Aorta (tissue), 5 donors: ENCODE measurements at regions not wholly inside any gene's neighbourhood (a gene's known extent, or its start where the extent isn't known, plus 50 kb on each side); places are given as distances from the start of the nearest gene placed in this dataset.

Experiments
- ATAC-seq: fragments of 200-7000 bp; cut with Tn5 transposase; one replicate; pipeline ENCODE4 v1.9.1; 2022; ENCODE audit warnings: moderate library complexity; ENCODE audit not compliant: low FRiP score
- DNase-seq, 2 donors: peaks; one replicate each; pipeline ENCODE4 v3.0.0-alpha.2; 2020
- H3K27ac ChIP-seq, 2 donors: one replicate each; pipeline ENCODE4 v1.5.1; 2013; ENCODE audit warnings: low read length in 2 of 2, mild to moderate bottlenecking in 2 of 2, moderate library complexity in 2 of 2, control low read depth in 1 of 2, inconsistent platforms in 1 of 2, low read depth in 1 of 2
- H3K27me3 ChIP-seq, 2 donors: one replicate each; pipeline ENCODE4 v1.6.1; 2013; ENCODE audit warnings: control low read depth in 1 of 2, low read length in 1 of 2, mild to moderate bottlenecking in 1 of 2, moderate library complexity in 1 of 2; ENCODE audit not compliant: insufficient read depth in 2 of 2, control insufficient read depth in 1 of 2
- H3K36me3 ChIP-seq, 2 donors: one replicate each; pipeline ENCODE4 v1.6.1; 2013; ENCODE audit warnings: control low read depth in 1 of 2, low read length in 1 of 2, mild to moderate bottlenecking in 1 of 2; ENCODE audit not compliant: insufficient read depth in 2 of 2, control insufficient read depth in 1 of 2
- H3K4me1 ChIP-seq, 2 donors: one replicate each; pipeline ENCODE4 v1.6.1; 2013; ENCODE audit warnings: low read length in 2 of 2, control low read depth in 1 of 2, mild to moderate bottlenecking in 1 of 2, moderate library complexity in 1 of 2; ENCODE audit not compliant: insufficient read depth in 2 of 2, control insufficient read depth in 1 of 2
- H3K4me3 ChIP-seq, 2 donors: one replicate each; pipeline ENCODE4 v1.5.1; 2013; ENCODE audit warnings: low read length in 2 of 2, control low read depth in 1 of 2, mild to moderate bottlenecking in 1 of 2
- H3K9me3 ChIP-seq: one replicate; pipeline ENCODE4 v1.6.1; 2013; ENCODE audit warnings: mild to moderate bottlenecking, low read length; ENCODE audit not compliant: control insufficient read depth
- WGBS, 2 donors: extraction: QIAGEN DNeasy Blood & Tissue Kit; methylation state at CpG; one replicate each; pipeline ENCODE4 v1.1.7; 2013; 5-methylcytosine and 5-hydroxymethylcytosine counted together
- intact Hi-C, 2 donors: fragments of 100-400 bp; cut with DNase I; formaldehyde crosslinking; loops; one replicate each; pipeline versions ENCODE4 v1.14.2 to v1.15.0; 2022
- donor health status: healthy with polysubstance abuse.
- donor health status: Bipolar disorder and iron deficiency.
- donor health status: DM: no; HTN: no; CAD: no.
- donor health status: DM: no; HTN: no; CAD: no.
- donor health status: DM: yes; HTN: yes; CAD: no.

DNA sequence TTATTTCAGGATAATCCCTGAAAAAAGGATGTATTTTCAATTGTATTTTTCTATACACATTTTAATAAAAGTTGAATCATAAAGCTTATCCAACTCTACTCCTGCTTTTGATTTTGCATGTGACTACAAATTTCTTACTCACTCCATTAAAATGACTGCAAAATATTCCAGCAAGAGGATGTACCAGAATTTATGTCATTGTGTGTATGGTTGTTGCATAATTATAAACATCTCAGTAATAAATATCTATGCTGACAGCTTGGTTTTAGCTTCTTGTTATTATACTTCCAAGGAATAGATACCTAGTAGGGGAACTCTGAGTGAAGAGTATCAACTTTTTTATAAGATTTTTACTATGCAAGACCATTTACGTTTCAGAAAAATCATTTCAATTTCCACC is 463.2 kb upstream of the RUNX1 start:
- Histone ChIP-seq H3K4me1 (no peaks in the 10 kb centered on the region), H3K27me3 (no peaks in the 10 kb centered on the region), H3K9me3 (no peaks in the 10 kb centered on the region), H3K4me3 (no peak overlapping the region), H3K36me3 (no peaks in the 10 kb centered on the region), H3K27ac (no peak overlapping the region)
- WGBS, 2 donors, result 92 to 94% methylated on average over 1 of the region's 1 CpG
- DNase-seq, result no peak
- intact Hi-C loops, result no loop called here
- ATAC-seq, result no peak

DNA sequence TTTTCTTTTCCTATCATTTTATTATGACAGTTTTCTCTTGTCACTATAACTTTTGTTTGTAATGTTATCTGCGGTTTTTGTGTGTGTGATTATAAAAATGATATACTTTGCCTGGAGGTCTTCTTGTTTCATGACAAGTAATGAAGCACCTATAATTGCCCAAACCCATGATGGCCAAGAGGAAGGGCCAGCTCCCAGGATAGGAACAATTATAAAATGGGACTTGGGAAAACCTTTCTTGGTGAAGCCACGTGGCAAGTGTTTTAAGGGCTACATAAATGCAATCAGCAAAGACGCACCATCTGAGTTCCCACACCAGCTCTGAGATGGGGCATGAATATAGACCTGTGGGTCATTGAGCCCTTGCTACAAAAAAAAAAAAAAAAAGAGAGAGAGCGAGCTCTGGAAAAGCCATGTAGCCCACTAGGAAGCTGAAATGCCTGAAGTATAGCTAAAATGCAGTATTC is 462.6 kb upstream of the RUNX1 start:
- no peak for ATAC-seq
- Histone ChIP-seq H3K36me3 (no peaks in the 10 kb centered on the region), H3K4me3 (no peak overlapping the region), H3K9me3 (no peaks in the 10 kb centered on the region), H3K27ac (no peak overlapping the region), H3K4me1 (no peaks in the 10 kb centered on the region), H3K27me3 (no peaks in the 10 kb centered on the region)
- intact Hi-C loops, result no loop called here
- 67 to 82% methylated on average over 4 of the region's 4 CpGs for WGBS, 2 donors
- no peak for DNase-seq

DNA sequence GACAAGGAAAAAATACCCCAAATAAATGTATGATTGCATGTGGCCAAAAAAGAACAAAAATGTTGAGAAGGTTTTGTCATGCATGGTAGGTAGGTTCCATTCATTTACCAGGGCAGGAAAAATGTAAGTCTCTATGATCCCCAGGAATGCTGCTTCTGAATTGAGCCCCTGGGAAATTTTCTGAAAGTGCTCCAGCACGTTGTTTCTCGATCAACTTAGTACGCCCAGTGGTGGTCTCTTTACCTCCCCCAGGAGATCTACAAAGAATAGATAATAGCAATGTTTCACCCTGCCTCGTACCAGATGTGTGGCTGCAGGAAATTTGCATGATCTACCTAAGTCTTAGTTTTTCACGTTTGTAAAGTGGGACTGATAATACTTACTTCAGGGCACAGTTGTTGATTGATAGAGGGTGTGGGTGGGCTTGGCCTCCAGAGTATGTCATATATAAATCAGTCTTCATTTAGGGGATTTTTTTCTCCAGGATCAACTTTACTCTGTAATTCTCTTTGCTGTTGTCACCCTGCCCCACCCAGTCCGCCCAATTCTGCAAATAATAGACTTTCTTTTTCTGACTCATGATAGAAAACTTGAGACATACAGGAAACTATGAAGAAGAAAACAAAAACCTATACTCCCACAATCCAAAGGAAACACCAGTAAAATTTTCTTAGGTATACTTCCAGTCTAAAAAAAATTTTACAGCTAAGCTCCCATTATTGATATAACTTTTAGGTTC is 462.0 kb upstream of the RUNX1 start:
- intact Hi-C loops, result no loop called here
- Histone ChIP-seq H3K27me3 (no peaks in the 10 kb centered on the region), H3K36me3 (no peaks in the 10 kb centered on the region), H3K9me3 (no peaks in the 10 kb centered on the region), H3K4me3 (no peak overlapping the region), H3K27ac (no peak overlapping the region), H3K4me1 (no peaks in the 10 kb centered on the region)
- ATAC-seq (no peak), DNase-seq (no peak)
- 68 to 72% methylated on average over 6 of the region's 6 CpGs for WGBS, 2 donors

- no peaks in the 10 kb centered on the region for H3K9me3 ChIP-seq
- no peak for ATAC-seq
- 89 to 92% methylated on average over 2 of the region's 2 CpGs for WGBS, 2 donors
- no peaks in the 10 kb centered on the region for H3K4me1 ChIP-seq
- no peak for DNase-seq
- H3K27me3 ChIP-seq, result no peaks in the 10 kb centered on the region
- no peak overlapping the region for H3K4me3 ChIP-seq
- intact Hi-C loops, result no loop called here
- H3K27ac ChIP-seq, result no peak overlapping the region
- no peaks in the 10 kb centered on the region for H3K36me3 ChIP-seq
Observed at GRCh38 chr21:35510294-35510693, 461.2 kb upstream of the RUNX1 start.

DNA sequence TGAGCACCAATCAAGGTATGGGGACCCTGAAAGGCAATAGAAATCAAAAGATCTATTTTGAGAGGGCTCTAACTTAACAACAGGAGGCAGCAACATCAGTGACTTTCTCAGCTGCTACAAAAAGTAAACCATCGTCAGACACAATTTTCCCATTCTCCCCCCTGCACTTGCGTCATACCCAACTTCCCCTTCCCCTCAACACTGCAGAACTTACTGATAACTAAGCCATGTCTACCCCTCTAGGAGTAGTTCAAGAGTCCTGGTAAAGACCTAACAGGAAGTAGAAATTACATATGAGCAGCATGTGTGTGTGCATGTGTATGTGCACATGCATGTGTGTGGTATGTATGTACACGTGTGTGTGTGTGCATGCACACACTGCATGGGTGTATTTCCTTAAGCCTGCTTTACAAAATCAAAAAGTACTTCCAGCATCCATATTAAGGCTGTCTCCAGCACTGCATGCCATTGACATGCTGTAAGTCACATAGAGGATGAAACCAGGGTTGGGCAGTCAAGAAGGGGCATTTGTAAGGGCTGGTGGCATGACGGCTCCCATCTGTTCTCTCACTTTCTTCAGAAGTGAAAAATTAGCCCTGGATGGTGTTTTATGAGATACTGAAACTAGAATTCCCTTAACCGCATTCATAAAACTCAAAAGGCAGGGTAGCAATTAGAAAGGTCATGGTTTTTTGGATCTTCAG is 460.1 kb upstream of the RUNX1 start:
- H3K27ac ChIP-seq, result no peak overlapping the region
- no peak overlapping the region for H3K4me3 ChIP-seq
- peak in 1 of 2 donors; percentile 58 for DNase-seq
- no peak for ATAC-seq
- no peaks in the 10 kb centered on the region for H3K4me1 ChIP-seq
- no peaks in the 10 kb centered on the region for H3K27me3 ChIP-seq
- WGBS, 2 donors, result 81 to 85% methylated on average over 5 of the region's 5 CpGs
- H3K36me3 ChIP-seq, result no peaks in the 10 kb centered on the region
- H3K9me3 ChIP-seq, result no peaks in the 10 kb centered on the region
- intact Hi-C loops, result no loop called here

DNA sequence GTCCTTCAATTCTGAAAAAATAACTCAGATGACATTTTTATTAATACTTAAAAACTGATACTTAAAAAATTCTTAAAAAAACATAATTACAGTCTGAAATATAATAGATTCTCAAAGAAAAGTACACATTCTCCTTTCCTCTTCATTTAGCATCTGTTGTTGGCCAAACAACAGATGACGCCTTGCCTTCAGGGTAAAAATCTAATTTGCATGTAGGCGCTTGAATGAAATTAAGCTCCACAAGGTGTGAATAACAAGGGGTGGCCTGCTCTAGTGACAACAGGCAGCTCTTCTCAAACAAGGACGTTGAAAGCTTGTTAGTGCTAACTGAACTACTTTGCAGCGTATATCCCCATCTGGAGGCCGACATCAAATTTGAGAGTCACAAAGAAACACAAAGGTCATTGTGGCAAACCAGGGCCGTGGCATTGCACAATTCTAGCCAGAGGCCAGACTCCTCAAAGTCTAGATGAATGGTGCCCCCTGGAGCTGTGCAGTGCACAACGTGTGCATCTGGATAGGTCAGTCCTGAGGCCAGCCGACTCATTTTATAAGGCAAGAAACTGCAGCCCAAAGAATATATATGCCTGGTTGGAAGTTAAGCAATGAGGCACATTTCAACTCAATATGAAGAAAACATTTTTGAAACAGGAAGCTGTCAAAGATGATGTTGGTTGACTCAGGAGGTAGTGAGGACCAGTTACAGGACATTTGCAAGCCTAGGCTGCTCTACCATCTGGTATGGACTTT is 459.2 kb upstream of the RUNX1 start:
- Histone ChIP-seq H3K27ac (no peak overlapping the region), H3K27me3 (peaks cover 0 to 1% of the 10 kb centered on the region in 2 donors), H3K9me3 (no peaks in the 10 kb centered on the region), H3K36me3 (no peaks in the 10 kb centered on the region), H3K4me1 (peaks cover 0 to 2% of the 10 kb centered on the region in 2 donors), H3K4me3 (no peak overlapping the region)
- DNase-seq (peak in 1 of 2 donors; percentile 88), ATAC-seq (peak; percentile 78)
- WGBS, 2 donors, result 89 to 91% methylated on average over 8 of the region's 8 CpGs
- intact Hi-C loops, result no loop called here

GRCh38 chr21:35507181-35507759 is 458.2 kb upstream of the RUNX1 start:
- no peak for ATAC-seq
- Histone ChIP-seq H3K4me1 (peaks cover 0 to 2% of the 10 kb centered on the region in 2 donors), H3K36me3 (no peaks in the 10 kb centered on the region), H3K4me3 (no peak overlapping the region), H3K27ac (no peak overlapping the region), H3K27me3 (peaks cover 0 to 1% of the 10 kb centered on the region in 2 donors), H3K9me3 (no peaks in the 10 kb centered on the region)
- intact Hi-C loops, result no loop called here
- no peak for DNase-seq
- WGBS, 2 donors, result 48 to 53% methylated on average over 4 of the region's 4 CpGs

GRCh38 chr21:35506771-35507170 is 457.7 kb upstream of the RUNX1 start:
- no peak overlapping the region for H3K4me3 ChIP-seq
- DNase-seq, result no peak
- 33 to 50% methylated on average over 2 of the region's 2 CpGs for WGBS, 2 donors
- intact Hi-C loops, result no loop called here
- no peaks in the 10 kb centered on the region for H3K36me3 ChIP-seq
- peaks cover 0 to 2% of the 10 kb centered on the region in 2 donors for H3K4me1 ChIP-seq
- no peak overlapping the region for H3K27ac ChIP-seq
- ATAC-seq, result no peak
- H3K9me3 ChIP-seq, result no peaks in the 10 kb centered on the region
- peaks cover 0 to 1% of the 10 kb centered on the region in 2 donors for H3K27me3 ChIP-seq
